H1 (cell line): ENCODE measurements at regions not wholly inside any gene's neighbourhood (a gene's known extent, or its start where the extent isn't known, plus 50 kb on each side); places are given as distances from the start of the nearest gene placed in this dataset.

Experiments used
- CTCF ChIA-PET: fragments of 300-600 bp; sonication (Branson Sonifier 250); formaldehyde crosslinking; loops from one replicate; lab custom pipeline; 2021; ENCODE audit not compliant: partially characterized antibody; lab: Charles Lee
- POLR2A ChIA-PET: fragments of 300-600 bp; sonication (Branson Sonifier 250); formaldehyde crosslinking; loops from one replicate; lab custom pipeline; 2021; ENCODE audit warnings: inconsistent platforms; ENCODE audit not compliant: partially characterized antibody; lab: Charles Lee
- DNase-seq, 2 experiments: peaks; one replicate each; pipeline versions ENCODE4 v3.0.0 to v3.0.0-alpha.2; 2010 to 2022; ENCODE audit warnings: low spot score in 2 of 2, low read depth in 1 of 2, mixed read lengths in 1 of 2
- FAIRE-seq: peaks from 2 replicates; lab custom pipeline; 2011; peaks lifted over from hg19 to GRCh38; lab: Jason Lieb, UNC
- H2AFZ ChIP-seq: 2 replicates; pipeline ENCODE4 v1.8.1; 2012; ENCODE audit warnings: low read length, inconsistent platforms
- H2AK5ac ChIP-seq: 2 replicates; pipeline ENCODE4 v1.6.1; 2013; ENCODE audit warnings: low read depth, low read length
- H2BK120ac ChIP-seq: replicated peaks from 2 replicates; pipeline ENCODE3; 2013; ENCODE audit warnings: low read depth, low read length, inconsistent platforms
- H2BK12ac ChIP-seq: 2 replicates; pipeline ENCODE4 v1.6.1; 2013; ENCODE audit warnings: low read depth, low read length
- H2BK15ac ChIP-seq: 2 replicates; pipeline ENCODE4 v1.6.1; 2013; ENCODE audit warnings: low read length
- H2BK20ac ChIP-seq: 2 replicates; pipeline ENCODE4 v1.6.1; 2013; ENCODE audit warnings: low read length
- H2BK5ac ChIP-seq: 2 replicates; pipeline ENCODE4 v1.6.1; 2013; ENCODE audit warnings: low read depth, low read length
- H3K14ac ChIP-seq: 2 replicates; pipeline ENCODE4 v1.6.1; 2013; ENCODE audit warnings: inconsistent platforms; ENCODE audit not compliant: insufficient read length
- H3K18ac ChIP-seq: 2 replicates; pipeline ENCODE4 v1.6.1; 2013; ENCODE audit warnings: low read length; ENCODE audit errors: extremely low read depth
- H3K23ac ChIP-seq: 2 replicates; pipeline ENCODE4 v1.6.1; 2013; ENCODE audit warnings: inconsistent platforms; ENCODE audit not compliant: insufficient read length
- H3K23me2 ChIP-seq: 2 replicates; pipeline ENCODE4 v1.6.1; 2013; ENCODE audit warnings: low read depth, low read length
- H3K27ac ChIP-seq: 2 replicates; pipeline ENCODE4 v1.6.1; 2011; ENCODE audit warnings: low read depth, low read length, inconsistent platforms
- H3K27me3 ChIP-seq, 4 experiments: replicated peaks in 1 of 4; 1 replicate in 1 of 4; 2 replicates in 3 of 4; pipeline versions ENCODE4 v1.6.1 to v1.8.1; 2011 to 2013; ENCODE audit warnings: low read length in 3 of 4, mild to moderate bottlenecking in 3 of 4, inconsistent platforms in 2 of 4, mixed read lengths in 2 of 4, moderate library complexity in 1 of 4; ENCODE audit not compliant: control insufficient read depth in 3 of 4, insufficient read depth in 3 of 4; ENCODE audit errors: extremely low read depth in 1 of 4
- H3K36me3 ChIP-seq, 4 experiments: 2 replicates each; pipeline versions ENCODE4 v1.6.1 to v1.8.1; 2011 to 2013; ENCODE audit warnings: mild to moderate bottlenecking in 4 of 4, low read length in 3 of 4, moderate library complexity in 2 of 4, control low read depth in 1 of 4, inconsistent platforms in 1 of 4; ENCODE audit not compliant: insufficient read depth in 4 of 4, control insufficient read depth in 2 of 4
- H3K4ac ChIP-seq: replicated peaks from 2 replicates; pipeline ENCODE3; 2013; ENCODE audit warnings: low read length, low read depth, mixed read lengths, inconsistent platforms; ENCODE audit not compliant: insufficient read length
- H3K4me1 ChIP-seq, 4 experiments: replicated peaks in 1 of 4; 1 replicate in 1 of 4; 2 replicates in 3 of 4; pipeline versions ENCODE4 v1.6.1 to v1.8.1; 2011 to 2013; ENCODE audit warnings: low read length in 3 of 4, inconsistent platforms in 2 of 4, mixed read lengths in 1 of 4; ENCODE audit not compliant: insufficient read depth in 4 of 4, control insufficient read depth in 3 of 4
- H3K4me2 ChIP-seq, 2 experiments: 2 replicates each; pipeline versions ENCODE4 v1.6.1 to v1.8.1; 2011 to 2013; ENCODE audit warnings: low read depth in 2 of 2, low read length in 2 of 2, control low read depth in 1 of 2, inconsistent platforms in 1 of 2, mild to moderate bottlenecking in 1 of 2; ENCODE audit not compliant: insufficient read depth in 1 of 2
- H3K4me3 ChIP-seq, 4 experiments: fragments of 200-600, 300-600 bp in 1 of 4; sonication (generic), shearing (Covaris generic), sonication (Bioruptor Twin) in 1 of 4; 2 replicates each; pipeline versions ENCODE4 v1.5.1 to v1.8.1; 2011 to 2016; ENCODE audit warnings: low read length in 4 of 4, low read depth in 3 of 4, control low read depth in 2 of 4, inconsistent platforms in 2 of 4, mild to moderate bottlenecking in 2 of 4, mixed read lengths in 1 of 4, moderate library complexity in 1 of 4; ENCODE audit not compliant: insufficient read depth in 2 of 4; ENCODE audit errors: extremely low read depth in 1 of 4
- H3K56ac ChIP-seq: replicated peaks from 2 replicates; pipeline ENCODE3; 2013; ENCODE audit warnings: low read depth, mild to moderate bottlenecking, mixed read lengths, low read length, inconsistent platforms; ENCODE audit not compliant: insufficient read length
- H3K79me1 ChIP-seq: 2 replicates; pipeline ENCODE4 v1.6.1; 2013; ENCODE audit warnings: low read depth, low read length, control low read depth
- H3K79me2 ChIP-seq, 2 experiments: 2 replicates each; pipeline versions ENCODE4 v1.6.1 to v1.8.1; 2012 to 2013; ENCODE audit warnings: low read length in 2 of 2, mild to moderate bottlenecking in 2 of 2, inconsistent platforms in 1 of 2; ENCODE audit not compliant: insufficient read depth in 2 of 2, control insufficient read depth in 1 of 2
- H3K9ac ChIP-seq, 4 experiments: replicated peaks in 1 of 4; 1 replicate in 1 of 4; 2 replicates in 3 of 4; pipeline versions ENCODE4 v1.6.1 to v1.8.1; 2011 to 2013; ENCODE audit warnings: low read depth in 3 of 4, low read length in 3 of 4, control low read depth in 2 of 4, mild to moderate bottlenecking in 2 of 4, moderate library complexity in 2 of 4, inconsistent platforms in 1 of 4; ENCODE audit errors: extremely low read depth in 1 of 4
- H3K9me3 ChIP-seq, 2 experiments: 2 replicates each; pipeline versions ENCODE4 v1.6.1 to v1.8.1; 2012 to 2013; ENCODE audit warnings: mild to moderate bottlenecking in 2 of 2, moderate library complexity in 2 of 2, control low read depth in 1 of 2, inconsistent platforms in 1 of 2, low read depth in 1 of 2, low read length in 1 of 2, mixed read lengths in 1 of 2; ENCODE audit not compliant: insufficient read depth in 2 of 2
- H4K20me1 ChIP-seq, 2 experiments: replicated peaks in 1 of 2; 2 replicates each; pipeline versions ENCODE3 to v1.8.1; 2011 to 2013; ENCODE audit warnings: inconsistent platforms in 2 of 2, low read length in 2 of 2, mild to moderate bottlenecking in 1 of 2; ENCODE audit not compliant: insufficient read depth in 2 of 2, control insufficient read depth in 1 of 2
- H4K5ac ChIP-seq: 2 replicates; pipeline ENCODE4 v1.6.1; 2013; ENCODE audit warnings: low read length, low read depth, mixed read lengths, inconsistent platforms; ENCODE audit not compliant: insufficient read length
- H4K8ac ChIP-seq: 2 replicates; pipeline ENCODE4 v1.8.0; 2013; ENCODE audit warnings: mild to moderate bottlenecking, moderate library complexity, low read length, inconsistent platforms; ENCODE audit not compliant: insufficient read depth; ENCODE audit errors: extremely low read depth
- H4K91ac ChIP-seq: replicated peaks from 2 replicates; pipeline ENCODE3; 2013; ENCODE audit warnings: low read length, mixed read lengths, inconsistent platforms; ENCODE audit not compliant: insufficient read length
- BACH1 ChIP-seq: IDR thresholded peaks from 2 replicates; pipeline ENCODE4 v1.6.1; 2012; ENCODE audit warnings: low read length, improper control_type of control experiment
- BRCA1 ChIP-seq: IDR thresholded peaks from 2 replicates; pipeline ENCODE4 v1.6.1; 2012; ENCODE audit warnings: low read depth, low read length, improper control_type of control experiment
- KDM5A ChIP-seq: fragments of 200-600 bp; IDR thresholded peaks from 2 replicates; pipeline ENCODE4 v1.7.1; 2012; ENCODE audit warnings: mild to moderate bottlenecking, low read length, inconsistent platforms, mixed read lengths
- RAD21 ChIP-seq, 2 experiments: IDR thresholded peaks in 1 of 2; conservative IDR thresholded peaks in 1 of 2; 2 replicates each; pipeline ENCODE4 v1.6.1; 2011; ENCODE audit warnings: low read depth in 2 of 2, low read length in 2 of 2, improper control_type of control experiment in 1 of 2, inconsistent platforms in 1 of 2, mild to moderate bottlenecking in 1 of 2, moderate library complexity in 1 of 2
- SAP30 ChIP-seq: fragments of 300-600 bp; sonication (generic); IDR thresholded peaks from 2 replicates; pipeline ENCODE4 v1.7.1; 2012; ENCODE audit warnings: low read length, moderate library complexity, mild to moderate bottlenecking, inconsistent platforms; ENCODE audit not compliant: insufficient read depth, insufficient replicate concordance
- SRF ChIP-seq: IDR thresholded peaks from 2 replicates; pipeline ENCODE4 v1.6.1; 2011; ENCODE audit warnings: mild to moderate bottlenecking, low read depth, low read length, moderate library complexity
- SUZ12 ChIP-seq: fragments of 200-600 bp; sonication (generic); IDR thresholded peaks from 2 replicates; pipeline ENCODE4 v1.6.1; 2012; ENCODE audit warnings: mild to moderate bottlenecking, inconsistent platforms, low read length, moderate library complexity, mixed read lengths
- TAF7 ChIP-seq: optimal IDR thresholded peaks from 2 replicates; pipeline ENCODE3; 2011; ENCODE audit warnings: low read depth, mild to moderate bottlenecking, inconsistent platforms, low read length, moderate library complexity, borderline replicate concordance
- TF ChIP-seq, protein P1 (sequence below), 3 experiments: IDR thresholded peaks; 1 replicate in 2 of 3; 2 replicates in 1 of 3; pipeline versions ENCODE4 v1.5.1 to v1.6.1; 2011; ENCODE audit warnings: low read length in 3 of 3, mild to moderate bottlenecking in 3 of 3, inconsistent platforms in 2 of 3, low read depth in 1 of 3, moderate library complexity in 1 of 3; ENCODE audit not compliant: insufficient read depth in 1 of 3; ENCODE audit errors: control extremely low read depth in 1 of 3
- TF ChIP-seq, protein P2 (sequence below): IDR thresholded peaks from 2 replicates; pipeline ENCODE4 v1.6.1; 2012; ENCODE audit warnings: inconsistent platforms
- TF ChIP-seq, protein P3 (sequence below): IDR thresholded peaks from 2 replicates; pipeline ENCODE4 v1.6.1; 2012; ENCODE audit warnings: inconsistent platforms

DNA sequence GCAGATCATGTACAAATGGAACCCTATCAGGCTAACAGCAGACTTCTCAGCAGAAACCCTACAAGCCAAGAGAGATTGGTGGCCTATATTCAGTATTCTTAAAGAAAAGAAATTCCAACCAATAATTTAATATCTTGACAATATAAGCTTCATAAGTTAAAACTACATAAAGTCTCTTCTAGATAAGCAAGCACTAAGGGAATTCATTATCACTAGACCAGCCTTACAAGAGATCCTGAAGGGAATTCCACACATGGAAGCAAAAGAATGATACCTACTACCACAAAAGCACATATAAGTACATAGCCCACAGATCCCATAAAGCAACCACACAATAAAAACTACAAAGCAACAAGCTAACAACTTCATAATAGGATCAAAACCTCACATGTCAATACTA lies 60.4 kb upstream of the SCAF11 start:
- Histone ChIP-seq H3K27me3 (no peaks in the 10 kb centered on the region), H3K4me2 (no peak overlapping the region), H2BK20ac (no peak overlapping the region), H3K18ac (no peak overlapping the region), H2BK5ac (no peak overlapping the region), H4K20me1 (no peaks in the 10 kb centered on the region), H4K5ac (no peak overlapping the region), H3K79me2 (no peaks in the 10 kb centered on the region), H3K23me2 (no peaks in the 10 kb centered on the region), H4K8ac (no peak overlapping the region), H4K91ac (no peak overlapping the region), H3K4ac (no peak overlapping the region), H3K14ac (no peak overlapping the region), H3K4me1 (no peaks in the 10 kb centered on the region), H3K79me1 (no peaks in the 10 kb centered on the region), H2AK5ac (no peak overlapping the region), H3K9ac (no peak overlapping the region), H2BK15ac (no peak overlapping the region), H3K27ac (no peak overlapping the region), H2BK12ac (no peak overlapping the region), H3K23ac (no peak overlapping the region), H3K4me3 (no peak overlapping the region), H3K9me3 (peaks cover 23 to 31% of the 10 kb centered on the region in 2 experiments), H3K56ac (no peak overlapping the region), H3K36me3 (no peaks in the 10 kb centered on the region; a peak in 1 of 8 replicates), H2BK120ac (no peak overlapping the region), H2AFZ (no peak overlapping the region)
- ChIA-PET CTCF (interaction anchor here (1.1 kb wide), 1 partner anchor 303 kb away, joined by 3 read pairs; no protein-coding TSS in a partner anchor), POLR2A (no interaction called here)
- no peak for DNase-seq
- no peak for FAIRE-seq
- no peak for TF ChIP-seq SRF
- no peak for TF ChIP-seq TAF7
- no peak for TF ChIP-seq BACH1
- TF ChIP-seq BRCA1, result no peak
- TF ChIP-seq, protein P1, sequence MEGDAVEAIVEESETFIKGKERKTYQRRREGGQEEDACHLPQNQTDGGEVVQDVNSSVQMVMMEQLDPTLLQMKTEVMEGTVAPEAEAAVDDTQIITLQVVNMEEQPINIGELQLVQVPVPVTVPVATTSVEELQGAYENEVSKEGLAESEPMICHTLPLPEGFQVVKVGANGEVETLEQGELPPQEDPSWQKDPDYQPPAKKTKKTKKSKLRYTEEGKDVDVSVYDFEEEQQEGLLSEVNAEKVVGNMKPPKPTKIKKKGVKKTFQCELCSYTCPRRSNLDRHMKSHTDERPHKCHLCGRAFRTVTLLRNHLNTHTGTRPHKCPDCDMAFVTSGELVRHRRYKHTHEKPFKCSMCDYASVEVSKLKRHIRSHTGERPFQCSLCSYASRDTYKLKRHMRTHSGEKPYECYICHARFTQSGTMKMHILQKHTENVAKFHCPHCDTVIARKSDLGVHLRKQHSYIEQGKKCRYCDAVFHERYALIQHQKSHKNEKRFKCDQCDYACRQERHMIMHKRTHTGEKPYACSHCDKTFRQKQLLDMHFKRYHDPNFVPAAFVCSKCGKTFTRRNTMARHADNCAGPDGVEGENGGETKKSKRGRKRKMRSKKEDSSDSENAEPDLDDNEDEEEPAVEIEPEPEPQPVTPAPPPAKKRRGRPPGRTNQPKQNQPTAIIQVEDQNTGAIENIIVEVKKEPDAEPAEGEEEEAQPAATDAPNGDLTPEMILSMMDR (IDR thresholded peaks at IDR 0.05; ENCODE audit: control extremely low read depth in 1 of 3, insufficient read depth in 1 of 3, low read depth in 1 of 3, low read length in 3 of 3), result no peak
- TF ChIP-seq KDM5A, result no peak
- no peak for TF ChIP-seq RAD21 (IDR thresholded peaks at IDR 0.05 in 1 of 2, conservative IDR thresholded peaks at IDR 0.05 in 1 of 2; ENCODE audit: low read depth in 2 of 2, low read length in 2 of 2)
- TF ChIP-seq SAP30, result no peak
- TF ChIP-seq, protein P2, sequence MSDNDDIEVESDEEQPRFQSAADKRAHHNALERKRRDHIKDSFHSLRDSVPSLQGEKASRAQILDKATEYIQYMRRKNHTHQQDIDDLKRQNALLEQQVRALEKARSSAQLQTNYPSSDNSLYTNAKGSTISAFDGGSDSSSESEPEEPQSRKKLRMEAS, result no peak
- TF ChIP-seq, protein P3, sequence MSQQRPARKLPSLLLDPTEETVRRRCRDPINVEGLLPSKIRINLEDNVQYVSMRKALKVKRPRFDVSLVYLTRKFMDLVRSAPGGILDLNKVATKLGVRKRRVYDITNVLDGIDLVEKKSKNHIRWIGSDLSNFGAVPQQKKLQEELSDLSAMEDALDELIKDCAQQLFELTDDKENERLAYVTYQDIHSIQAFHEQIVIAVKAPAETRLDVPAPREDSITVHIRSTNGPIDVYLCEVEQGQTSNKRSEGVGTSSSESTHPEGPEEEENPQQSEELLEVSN, result no peak
- no peak for TF ChIP-seq SUZ12
